GM21786 (cell line): ENCODE measurements at regions not wholly inside any gene's neighbourhood (a gene's known extent, or its start where the extent isn't known, plus 50 kb on each side); places are given as distances from the start of the nearest gene placed in this dataset.

ENCODE experiments used
- ATAC-seq: cut with Tn5 transposase; IDR thresholded peaks from one replicate; pipeline ENCODE4 v1.9.1; 2021; ENCODE audit not compliant: unreplicated experiment

- no peak for ATAC-seq
Observed at GRCh38 chr6:23339268-23339667, 769.9 kb downstream of the HDGFL1 start.

GRCh38 chr6:23340271-23340670 lies 770.9 kb downstream of the HDGFL1 start:
- no peak for ATAC-seq

- ATAC-seq: no peak
Observed at GRCh38 chr6:23343610-23344306, 774.4 kb downstream of the HDGFL1 start.

- ATAC-seq: no peak
Observed at GRCh38 chr6:23348185-23348584, 777.8 kb upstream of the NRSN1 start.

GRCh38 chr6:23349521-23350147 lies 776.4 kb upstream of the NRSN1 start:
- ATAC-seq: no peak

- no peak for ATAC-seq
Observed at GRCh38 chr6:23350752-23351453, 775.1 kb upstream of the NRSN1 start.

- no peak for ATAC-seq
Observed at GRCh38 chr6:23354004-23354403, 772.0 kb upstream of the NRSN1 start.

GRCh38 chr6:23357185-23357766 lies 768.7 kb upstream of the NRSN1 start:
- ATAC-seq: no peak

- ATAC-seq: no peak
Observed at GRCh38 chr6:23365732-23366131, 760.3 kb upstream of the NRSN1 start.

GRCh38 chr6:23367311-23367710 lies 758.7 kb upstream of the NRSN1 start:
- no peak for ATAC-seq

GRCh38 chr6:23368557-23368956 lies 757.5 kb upstream of the NRSN1 start:
- no peak for ATAC-seq

- ATAC-seq: no peak
Observed at GRCh38 chr6:23370051-23370450, 756.0 kb upstream of the NRSN1 start.

GRCh38 chr6:23371132-23371915 lies 754.7 kb upstream of the NRSN1 start:
- no peak for ATAC-seq

GRCh38 chr6:23377830-23378229 lies 748.2 kb upstream of the NRSN1 start:
- no peak for ATAC-seq

GRCh38 chr6:23380465-23380864 lies 745.5 kb upstream of the NRSN1 start:
- no peak for ATAC-seq

- ATAC-seq: no peak
Observed at GRCh38 chr6:23388086-23388783, 737.8 kb upstream of the NRSN1 start.

- no peak for ATAC-seq
Observed at GRCh38 chr6:23389386-23389785, 736.6 kb upstream of the NRSN1 start.

GRCh38 chr6:23390221-23390620 lies 735.8 kb upstream of the NRSN1 start:
- ATAC-seq: no peak

- ATAC-seq: no peak
Observed at GRCh38 chr6:23394681-23395080, 731.3 kb upstream of the NRSN1 start.

GRCh38 chr6:23395381-23395780 lies 730.6 kb upstream of the NRSN1 start:
- ATAC-seq: no peak
